IMR-90 (cell line): ENCODE measurements at regions not wholly inside any gene's neighbourhood (a gene's known extent, or its start where the extent isn't known, plus 50 kb on each side); places are given as distances from the start of the nearest gene placed in this dataset.

ENCODE experiments used
- ATAC-seq: fragments of 200-7000 bp; cut with Tn5 transposase; 2 replicates; pipeline ENCODE4 v1.9.1; 2020; ENCODE audit warnings: low read depth, mild to moderate bottlenecking, moderate library complexity
- BruUV-seq: library from RNA; stranded (reverse); fragments of 400-500 nt; replicated peaks from 2 replicates; lab custom pipeline; 2021; lab: Mats Ljungman, UMichigan
- CTCF ChIA-PET: fragments of 300-600 bp; formaldehyde crosslinking; extraction: SDS; loops from one replicate; lab custom pipeline; 2021; ENCODE audit warnings: antibody characterized with exemption; lab: Yijun Ruan, JAX
- POLR2A ChIA-PET: fragments of 300-600 bp; sonication (Branson Sonifier 250); formaldehyde crosslinking; loops from one replicate; lab custom pipeline; 2022; ENCODE audit warnings: antibody characterized with exemption; ENCODE audit not compliant: unreplicated experiment; lab: Charles Lee
- DNase-seq: peaks from one replicate; pipeline ENCODE4 v3.0.0; 2013
- H2AFZ ChIP-seq: replicated peaks from 2 replicates; pipeline ENCODE3; 2013; ENCODE audit warnings: low read length, mild to moderate bottlenecking; ENCODE audit not compliant: poor library complexity
- H2AK5ac ChIP-seq: 2 replicates; pipeline ENCODE4 v1.6.1; 2013; ENCODE audit warnings: low read depth, low read length, inconsistent platforms
- H2AK9ac ChIP-seq: replicated peaks from 2 replicates; pipeline ENCODE3; 2013; ENCODE audit warnings: mild to moderate bottlenecking, low read depth, low read length, moderate library complexity; ENCODE audit not compliant: poor library complexity
- H2BK120ac ChIP-seq: 2 replicates; pipeline ENCODE4 v1.6.1; 2013; ENCODE audit warnings: low read depth, low read length, inconsistent platforms
- H2BK15ac ChIP-seq: 3 replicates; pipeline ENCODE4 v1.6.1; 2013; ENCODE audit warnings: low read depth, low read length, inconsistent platforms
- H2BK20ac ChIP-seq: 2 replicates; pipeline ENCODE4 v1.6.1; 2013; ENCODE audit warnings: low read depth, mild to moderate bottlenecking, inconsistent platforms, low read length, moderate library complexity
- H2BK5ac ChIP-seq: 2 replicates; pipeline ENCODE4 v1.6.1; 2013; ENCODE audit warnings: mild to moderate bottlenecking, low read depth, low read length, inconsistent platforms; ENCODE audit not compliant: poor library complexity, severe bottlenecking
- H3K14ac ChIP-seq: replicated peaks from 2 replicates; pipeline ENCODE4 v1.6.1; 2013; ENCODE audit warnings: low read depth, low read length, inconsistent platforms
- H3K18ac ChIP-seq: 2 replicates; pipeline ENCODE4 v1.6.1; 2013; ENCODE audit warnings: low read depth, low read length, control low read depth
- H3K23ac ChIP-seq: 2 replicates; pipeline ENCODE4 v1.6.1; 2013; ENCODE audit warnings: low read depth, low read length, inconsistent platforms
- H3K27ac ChIP-seq: 2 replicates; pipeline ENCODE4 v1.5.1; 2013; ENCODE audit warnings: mild to moderate bottlenecking, control low read depth, low read length; ENCODE audit not compliant: insufficient read depth
- H3K27me3 ChIP-seq: 2 replicates; pipeline ENCODE4 v1.6.1; 2013; ENCODE audit warnings: low read length; ENCODE audit not compliant: control insufficient read depth, insufficient read depth
- H3K36me3 ChIP-seq: 2 replicates; pipeline ENCODE4 v1.6.1; 2013; ENCODE audit warnings: low read length, mixed read lengths; ENCODE audit not compliant: control insufficient read depth, insufficient read depth
- H3K4ac ChIP-seq: 2 replicates; pipeline ENCODE4 v1.6.1; 2013; ENCODE audit warnings: low read depth, low read length, inconsistent platforms
- H3K4me1 ChIP-seq: 2 replicates; pipeline ENCODE4 v1.6.1; 2013; ENCODE audit warnings: low read length, mixed read lengths; ENCODE audit not compliant: control insufficient read depth, insufficient read depth
- H3K4me2 ChIP-seq: 2 replicates; pipeline ENCODE4 v1.6.1; 2013; ENCODE audit warnings: low read depth, mild to moderate bottlenecking, control low read depth, low read length, moderate library complexity
- H3K4me3 ChIP-seq: 2 replicates; pipeline ENCODE4 v1.5.1; 2013; ENCODE audit warnings: low read depth, mild to moderate bottlenecking, control low read depth, low read length, moderate library complexity; ENCODE audit not compliant: insufficient read depth
- H3K56ac ChIP-seq: 2 replicates; pipeline ENCODE4 v1.6.1; 2013; ENCODE audit warnings: low read length, inconsistent platforms; ENCODE audit not compliant: insufficient read depth; ENCODE audit errors: extremely low read depth
- H3K79me1 ChIP-seq, 2 experiments: 2 replicates each; pipeline ENCODE4 v1.6.1; 2013; ENCODE audit warnings: low read length in 2 of 2, inconsistent platforms in 1 of 2, low read depth in 1 of 2
- H3K9ac ChIP-seq: 2 replicates; pipeline ENCODE4 v1.6.1; 2013; ENCODE audit warnings: low read depth, low read length, control low read depth
- H3K9me1 ChIP-seq: 2 replicates; pipeline ENCODE4 v1.6.1; 2013; ENCODE audit warnings: low read length, inconsistent platforms; ENCODE audit not compliant: insufficient read depth
- H3K9me3 ChIP-seq: 2 replicates; pipeline ENCODE4 v1.6.1; 2013; ENCODE audit warnings: low read length; ENCODE audit not compliant: control insufficient read depth, insufficient read depth
- H4K20me1 ChIP-seq: 2 replicates; pipeline ENCODE4 v1.6.1; 2013; ENCODE audit warnings: low read length, inconsistent platforms; ENCODE audit not compliant: insufficient read depth
- H4K5ac ChIP-seq: 2 replicates; pipeline ENCODE4 v1.6.1; 2013; ENCODE audit warnings: mild to moderate bottlenecking, low read depth, low read length, control low read depth
- H4K8ac ChIP-seq, 2 experiments: 2 replicates each; pipeline ENCODE4 v1.6.1; 2013; ENCODE audit warnings: low read depth in 2 of 2, low read length in 2 of 2, control low read depth in 1 of 2, inconsistent platforms in 1 of 2
- H4K91ac ChIP-seq: 2 replicates; pipeline ENCODE4 v1.6.1; 2013; ENCODE audit warnings: low read depth, low read length, inconsistent platforms; ENCODE audit not compliant: insufficient read depth
- BHLHE40 ChIP-seq: fragments of 150-350 bp; IDR thresholded peaks from 2 replicates; pipeline ENCODE4 v1.6.1; 2016; ENCODE audit warnings: mild to moderate bottlenecking, low read depth, low read length
- ELK1 ChIP-seq: fragments of 150-350 bp; IDR thresholded peaks from 2 replicates; pipeline ENCODE4 v1.6.1; 2016; ENCODE audit warnings: low read depth, mild to moderate bottlenecking, low read length, moderate library complexity, borderline replicate concordance
- FOS ChIP-seq: fragments of 150-350 bp; IDR thresholded peaks from 2 replicates; pipeline ENCODE4 v1.6.1; 2016; ENCODE audit warnings: low read depth, low read length
- SMC3 ChIP-seq: fragments of 150-350 bp; IDR thresholded peaks from 2 replicates; pipeline ENCODE4 v1.6.1; 2016; ENCODE audit warnings: low read depth, mild to moderate bottlenecking, antibody characterized with exemption, low read length, moderate library complexity
- WGBS, 2 experiments: methylation state at CpG; one replicate each; pipeline versions ENCODE4 v1.1.5 to v1.1.7; 2013; ENCODE audit warnings: missing lambda C conversion rate in 2 of 2; ENCODE audit not compliant: insufficient read length in 1 of 2; ENCODE audit errors: extremely low coverage in 2 of 2; 5-methylcytosine and 5-hydroxymethylcytosine counted together
- dilution Hi-C: fragments of 300-500 bp; cut with HindIII; formaldehyde crosslinking; loops from one replicate; pipeline ENCODE4 v1.14.3; 2018; ENCODE audit warnings: low sequenced_read_pairs; ENCODE audit not compliant: unreplicated experiment
- in situ Hi-C: fragments of 300-500 bp; cut with MboI; formaldehyde crosslinking; loops from 3 replicates; pipeline ENCODE4 v1.14.3; 2019; ENCODE audit warnings: low sequenced_read_pairs, inconsistent platforms, mixed read lengths
- intact Hi-C: fragments of 100-400 bp; cut with micrococcal nuclease; formaldehyde crosslinking; loops from 2 replicates; pipeline ENCODE4 v1.10.0; 2022
- TF ChIP-seq, protein P1 (sequence below): fragments of 150-350 bp; IDR thresholded peaks from 2 replicates; pipeline ENCODE4 v1.6.1; 2017; ENCODE audit warnings: mild to moderate bottlenecking, antibody characterized with exemption, low read length, low read depth

- Histone ChIP-seq H3K79me1 (no peaks in the 10 kb centered on the region), H3K4ac (no peak overlapping the region), H3K27me3 (no peaks in the 10 kb centered on the region), H2AK9ac (no peak overlapping the region), H3K4me2 (no peak overlapping the region), H2BK15ac (no peak overlapping the region), H4K91ac (no peak overlapping the region), H3K9ac (no peak overlapping the region), H2BK5ac (no peak overlapping the region), H4K8ac (no peak overlapping the region), H3K56ac (no peak overlapping the region), H3K27ac (no peak overlapping the region), H4K20me1 (no peaks in the 10 kb centered on the region), H3K4me1 (no peaks in the 10 kb centered on the region), H2AFZ (no peak overlapping the region), H2AK5ac (no peak overlapping the region), H2BK120ac (no peak overlapping the region), H3K14ac (no peak overlapping the region), H4K5ac (no peak overlapping the region), H3K9me3 (no peaks in the 10 kb centered on the region), H2BK20ac (no peak overlapping the region), H3K9me1 (no peaks in the 10 kb centered on the region), H3K18ac (no peak overlapping the region), H3K23ac (no peak overlapping the region), H3K4me3 (no peak overlapping the region), H3K36me3 (no peaks in the 10 kb centered on the region)
- TF ChIP-seq SMC3 (no peak), ELK1 (no peak), FOS (no peak), BHLHE40 (no peak)
- TF ChIP-seq, protein P1, sequence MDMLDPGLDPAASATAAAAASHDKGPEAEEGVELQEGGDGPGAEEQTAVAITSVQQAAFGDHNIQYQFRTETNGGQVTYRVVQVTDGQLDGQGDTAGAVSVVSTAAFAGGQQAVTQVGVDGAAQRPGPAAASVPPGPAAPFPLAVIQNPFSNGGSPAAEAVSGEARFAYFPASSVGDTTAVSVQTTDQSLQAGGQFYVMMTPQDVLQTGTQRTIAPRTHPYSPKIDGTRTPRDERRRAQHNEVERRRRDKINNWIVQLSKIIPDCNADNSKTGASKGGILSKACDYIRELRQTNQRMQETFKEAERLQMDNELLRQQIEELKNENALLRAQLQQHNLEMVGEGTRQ = no peak
- BruUV-seq = no TSS peak
- intact Hi-C loops (no loop called here), dilution Hi-C loops (no loop called here), in situ Hi-C loops (no loop called here)
- WGBS, 2 experiments = 0% methylated on average over 1 of the region's 2 CpGs; no CpG with 5 or more reads in 1 of the 2 experiments
- no peak for ATAC-seq
- CTCF ChIA-PET = no interaction called here
- DNase-seq = no peak
- POLR2A ChIA-PET = no interaction called here
These were observed 60.6 kb upstream of the TCF12 start for GRCh38 chr15:56857828-56858227.
